GM21825 (cell line): ENCODE measurements at regions not wholly inside any gene's neighbourhood (a gene's known extent, or its start where the extent isn't known, plus 50 kb on each side); places are given as distances from the start of the nearest gene placed in this dataset.
"Not testable (repeated sequence)": the region's sequence is repeated elsewhere in the genome, so short reads cannot be mapped to it uniquely, and the experiment has no call there.

Source experiments
- ATAC-seq: cut with Tn5 transposase; IDR thresholded peaks from one replicate; pipeline ENCODE4 v1.9.1; 2021; ENCODE audit warnings: mild to moderate bottlenecking, moderate library complexity; ENCODE audit not compliant: unreplicated experiment

GRCh38 chr14:87449016-87449415 is 544.0 kb downstream of the GALC start:
- ATAC-seq: no peak

- no peak for ATAC-seq
Measured at GRCh38 chr14:87443787-87444186, 549.2 kb downstream of the GALC start.

- ATAC-seq: no peak
Measured at GRCh38 chr14:87443039-87443438, 549.9 kb downstream of the GALC start.

GRCh38 chr14:87437158-87437557 is 555.8 kb downstream of the GALC start:
- no peak for ATAC-seq

GRCh38 chr14:87434680-87435079 is 558.3 kb downstream of the GALC start:
- ATAC-seq: no peak

GRCh38 chr14:87434011-87434410 is 559.0 kb downstream of the GALC start:
- no peak for ATAC-seq

GRCh38 chr14:87432698-87433097 is 560.3 kb downstream of the GALC start:
- no peak for ATAC-seq

GRCh38 chr14:87430810-87431209 is 562.2 kb downstream of the GALC start:
- ATAC-seq: no peak

GRCh38 chr14:87430214-87430613 is 562.8 kb downstream of the GALC start:
- no peak for ATAC-seq

- no peak for ATAC-seq
Measured at GRCh38 chr14:87419925-87420324, 573.1 kb downstream of the GALC start.

- ATAC-seq: no peak
Measured at GRCh38 chr14:87411370-87411769, 581.6 kb downstream of the GALC start.

- ATAC-seq: no peak
Measured at GRCh38 chr14:87409393-87409792, 583.6 kb downstream of the GALC start.

GRCh38 chr14:87407344-87407743 is 585.6 kb downstream of the GALC start:
- ATAC-seq: no peak

- ATAC-seq: no peak
Measured at GRCh38 chr14:87405563-87405962, 587.4 kb downstream of the GALC start.

- no peak for ATAC-seq
Measured at GRCh38 chr14:87397499-87397898, 595.5 kb downstream of the GALC start.

GRCh38 chr14:87391066-87391465 is 601.9 kb downstream of the GALC start:
- no peak for ATAC-seq

GRCh38 chr14:87388946-87389345 is 604.0 kb downstream of the GALC start:
- no peak for ATAC-seq

GRCh38 chr14:87387806-87388205 is 605.2 kb downstream of the GALC start:
- no peak for ATAC-seq

- ATAC-seq: no peak
Measured at GRCh38 chr14:87386524-87386923, 606.5 kb downstream of the GALC start.

- no peak for ATAC-seq
Measured at GRCh38 chr14:87380054-87380453, 612.9 kb downstream of the GALC start.

- no peak for ATAC-seq
Measured at GRCh38 chr14:87368751-87369150, 624.2 kb downstream of the GALC start.

- ATAC-seq: not testable (repeated sequence)
Measured at GRCh38 chr14:87360246-87360645, 632.7 kb downstream of the GALC start.

GRCh38 chr14:87351007-87351406 is 642.0 kb downstream of the GALC start:
- no peak for ATAC-seq

GRCh38 chr14:87349921-87350320 is 643.1 kb downstream of the GALC start:
- no peak for ATAC-seq
